ENCODE measurements at regions not wholly inside any gene's neighbourhood (a gene's known extent, or its start where the extent isn't known, plus 50 kb on each side); places are given as distances from the start of the nearest gene placed in this dataset.

GRCh38 chr18:40925071-40925541 lies 1029.9 kb upstream of the PIK3C3 start:
- H3K4me1 ChIP-seq: no peaks in the 10 kb centered on the region
- ChIA-PET CTCF (no interaction called here), POLR2A (no interaction called here)
- no peak overlapping the region for H3K27ac Mint-ChIP-seq (ENCODE audit: unreplicated experiment)
- no peak overlapping the region for H3K4me3 Mint-ChIP-seq (ENCODE audit: unreplicated experiment)
- no peaks in the 10 kb centered on the region for H3K9me3 ChIP-seq
- intact Hi-C loops (cut with micrococcal nuclease; ENCODE audit: unreplicated experiment): no loop called here
- no peaks in the 10 kb centered on the region for H3K36me3 ChIP-seq (ENCODE audit: control insufficient read depth, insufficient read depth, low read length)
- H3K9me3 Mint-ChIP-seq (ENCODE audit: unreplicated experiment): no peaks in the 10 kb centered on the region
- no TSS peak for BruUV-seq (replicated peaks)
- DNase-seq: no peak
- no peak for TF ChIP-seq CTCF (IDR thresholded peaks at IDR 0.05; ENCODE audit: insufficient read depth in 1 of 2, low read depth in 1 of 2, low read length in 1 of 2, severe bottlenecking in 1 of 2, unreplicated experiment in 1 of 2)
- H3K4me3 ChIP-seq (ENCODE audit: low read depth, low read length): no peak overlapping the region
- H3K27me3 Mint-ChIP-seq (ENCODE audit: insufficient read depth, unreplicated experiment): no peaks in the 10 kb centered on the region
- H3K36me3 Mint-ChIP-seq (ENCODE audit: insufficient read depth, unreplicated experiment): no peaks in the 10 kb centered on the region
- H3K4me1 Mint-ChIP-seq (ENCODE audit: low read depth, unreplicated experiment): no peaks in the 10 kb centered on the region
- no peaks in the 10 kb centered on the region for H3K27me3 ChIP-seq (replicated peaks; ENCODE audit: control insufficient read depth, insufficient read depth, low read length)

GRCh38 chr18:40921845-40922629 lies 1033.0 kb upstream of the PIK3C3 start:
- Histone ChIP-seq H3K36me3 (ENCODE audit: control insufficient read depth, insufficient read depth, low read length) (no peaks in the 10 kb centered on the region), H3K4me1 (no peaks in the 10 kb centered on the region), H3K27me3 (replicated peaks; ENCODE audit: control insufficient read depth, insufficient read depth, low read length) (no peaks in the 10 kb centered on the region), H3K9me3 (no peaks in the 10 kb centered on the region), H3K4me3 (ENCODE audit: low read depth, low read length) (no peak overlapping the region)
- Mint-ChIP-seq H3K4me1 (ENCODE audit: low read depth, unreplicated experiment) (no peaks in the 10 kb centered on the region), H3K27me3 (ENCODE audit: insufficient read depth, unreplicated experiment) (no peaks in the 10 kb centered on the region), H3K36me3 (ENCODE audit: insufficient read depth, unreplicated experiment) (no peaks in the 10 kb centered on the region), H3K4me3 (ENCODE audit: unreplicated experiment) (no peak overlapping the region), H3K27ac (ENCODE audit: unreplicated experiment) (no peak overlapping the region), H3K9me3 (ENCODE audit: unreplicated experiment) (no peaks in the 10 kb centered on the region)
- CTCF ChIA-PET: no interaction called here
- TF ChIP-seq CTCF (IDR thresholded peaks at IDR 0.05; ENCODE audit: insufficient read depth in 1 of 2, low read depth in 1 of 2, low read length in 1 of 2, severe bottlenecking in 1 of 2, unreplicated experiment in 1 of 2): no peak
- POLR2A ChIA-PET: no interaction called here
- BruUV-seq (replicated peaks): no TSS peak
- DNase-seq: no peak
- intact Hi-C loops (cut with micrococcal nuclease; ENCODE audit: unreplicated experiment): no loop called here

GRCh38 chr18:40917056-40917455 lies 1038.0 kb upstream of the PIK3C3 start:
- no peaks in the 10 kb centered on the region for H3K4me1 ChIP-seq
- Mint-ChIP-seq H3K27ac (ENCODE audit: unreplicated experiment) (no peak overlapping the region), H3K9me3 (ENCODE audit: unreplicated experiment) (no peaks in the 10 kb centered on the region), H3K4me1 (ENCODE audit: low read depth, unreplicated experiment) (no peaks in the 10 kb centered on the region), H3K27me3 (ENCODE audit: insufficient read depth, unreplicated experiment) (peaks cover 2% of the 10 kb centered on the region), H3K4me3 (ENCODE audit: unreplicated experiment) (no peak overlapping the region), H3K36me3 (ENCODE audit: insufficient read depth, unreplicated experiment) (no peaks in the 10 kb centered on the region)
- no TSS peak for BruUV-seq (replicated peaks)
- no peaks in the 10 kb centered on the region for H3K36me3 ChIP-seq (ENCODE audit: control insufficient read depth, insufficient read depth, low read length)
- POLR2A ChIA-PET: no interaction called here
- intact Hi-C loops (cut with micrococcal nuclease; ENCODE audit: unreplicated experiment): no loop called here
- H3K9me3 ChIP-seq: no peaks in the 10 kb centered on the region
- H3K4me3 ChIP-seq (ENCODE audit: low read depth, low read length): no peak overlapping the region
- TF ChIP-seq CTCF (IDR thresholded peaks at IDR 0.05; ENCODE audit: insufficient read depth in 1 of 2, low read depth in 1 of 2, low read length in 1 of 2, severe bottlenecking in 1 of 2, unreplicated experiment in 1 of 2): no peak
- no peaks in the 10 kb centered on the region for H3K27me3 ChIP-seq (replicated peaks; ENCODE audit: control insufficient read depth, insufficient read depth, low read length)
- CTCF ChIA-PET: no interaction called here
- DNase-seq: no peak

All from Caco-2 (cell line).